ENCODE measurements at regions not wholly inside any gene's neighbourhood (a gene's known extent, or its start where the extent isn't known, plus 50 kb on each side); places are given as distances from the start of the nearest gene placed in this dataset.

DNA sequence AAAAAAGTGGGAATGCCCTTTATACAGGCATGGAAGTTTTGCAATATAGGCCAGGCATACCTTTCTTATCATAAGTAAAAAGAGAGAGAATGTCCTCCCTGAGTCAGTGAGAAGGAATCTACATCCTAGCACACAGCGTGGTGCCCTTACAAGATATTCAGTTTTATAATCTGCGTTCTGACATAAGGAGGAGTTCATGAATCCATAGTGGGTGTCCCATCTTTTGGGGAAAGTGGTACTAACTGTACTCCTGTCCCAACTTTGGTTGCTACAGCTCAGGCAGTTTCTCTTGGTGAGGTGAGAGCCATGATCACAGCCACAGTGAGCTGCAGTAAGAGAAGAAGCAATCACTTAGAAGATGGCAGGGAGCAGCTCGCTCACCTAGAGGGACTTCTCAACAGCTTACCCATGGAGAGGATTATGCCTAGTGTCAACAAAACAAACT, 332.9 kb downstream of the BCAT1 start:
- TF ChIP-seq SIN3A (IDR thresholded peaks at IDR 0.05; ENCODE audit: low read depth) (no peak), FOSL1 (IDR thresholded peaks at IDR 0.05; ENCODE audit: low read depth) (no peak), JUND (IDR thresholded peaks at IDR 0.05) (no peak), TCF7L2 (IDR thresholded peaks at IDR 0.05; ENCODE audit: borderline replicate concordance, extremely low read depth, insufficient read depth, insufficient read length) (no peak), ELF1 (IDR thresholded peaks at IDR 0.05; ENCODE audit: borderline replicate concordance, low read depth) (no peak), RAD21 (IDR thresholded peaks at IDR 0.05; ENCODE audit: low read depth) (no peak), SP1 (IDR thresholded peaks at IDR 0.05; ENCODE audit: low read depth) (no peak)
- TF ChIP-seq, protein P1, sequence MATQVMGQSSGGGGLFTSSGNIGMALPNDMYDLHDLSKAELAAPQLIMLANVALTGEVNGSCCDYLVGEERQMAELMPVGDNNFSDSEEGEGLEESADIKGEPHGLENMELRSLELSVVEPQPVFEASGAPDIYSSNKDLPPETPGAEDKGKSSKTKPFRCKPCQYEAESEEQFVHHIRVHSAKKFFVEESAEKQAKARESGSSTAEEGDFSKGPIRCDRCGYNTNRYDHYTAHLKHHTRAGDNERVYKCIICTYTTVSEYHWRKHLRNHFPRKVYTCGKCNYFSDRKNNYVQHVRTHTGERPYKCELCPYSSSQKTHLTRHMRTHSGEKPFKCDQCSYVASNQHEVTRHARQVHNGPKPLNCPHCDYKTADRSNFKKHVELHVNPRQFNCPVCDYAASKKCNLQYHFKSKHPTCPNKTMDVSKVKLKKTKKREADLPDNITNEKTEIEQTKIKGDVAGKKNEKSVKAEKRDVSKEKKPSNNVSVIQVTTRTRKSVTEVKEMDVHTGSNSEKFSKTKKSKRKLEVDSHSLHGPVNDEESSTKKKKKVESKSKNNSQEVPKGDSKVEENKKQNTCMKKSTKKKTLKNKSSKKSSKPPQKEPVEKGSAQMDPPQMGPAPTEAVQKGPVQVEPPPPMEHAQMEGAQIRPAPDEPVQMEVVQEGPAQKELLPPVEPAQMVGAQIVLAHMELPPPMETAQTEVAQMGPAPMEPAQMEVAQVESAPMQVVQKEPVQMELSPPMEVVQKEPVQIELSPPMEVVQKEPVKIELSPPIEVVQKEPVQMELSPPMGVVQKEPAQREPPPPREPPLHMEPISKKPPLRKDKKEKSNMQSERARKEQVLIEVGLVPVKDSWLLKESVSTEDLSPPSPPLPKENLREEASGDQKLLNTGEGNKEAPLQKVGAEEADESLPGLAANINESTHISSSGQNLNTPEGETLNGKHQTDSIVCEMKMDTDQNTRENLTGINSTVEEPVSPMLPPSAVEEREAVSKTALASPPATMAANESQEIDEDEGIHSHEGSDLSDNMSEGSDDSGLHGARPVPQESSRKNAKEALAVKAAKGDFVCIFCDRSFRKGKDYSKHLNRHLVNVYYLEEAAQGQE (IDR thresholded peaks at IDR 0.05; ENCODE audit: low read depth), result no peak
- TF ChIP-seq, protein P2, sequence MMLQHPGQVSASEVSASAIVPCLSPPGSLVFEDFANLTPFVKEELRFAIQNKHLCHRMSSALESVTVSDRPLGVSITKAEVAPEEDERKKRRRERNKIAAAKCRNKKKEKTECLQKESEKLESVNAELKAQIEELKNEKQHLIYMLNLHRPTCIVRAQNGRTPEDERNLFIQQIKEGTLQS (IDR thresholded peaks at IDR 0.05), result no peak
- Histone ChIP-seq H3K4me1 (ENCODE audit: control insufficient read depth in 1 of 2, insufficient read depth in 2 of 2, low read length in 2 of 2) (no peaks in the 10 kb centered on the region), H3K9me2 (ENCODE audit: insufficient read depth) (no peaks in the 10 kb centered on the region), H3K27ac (ENCODE audit: low read depth, low read length) (no peak overlapping the region), H3K9ac (ENCODE audit: low read length) (no peak overlapping the region), H4K20me1 (ENCODE audit: insufficient read depth) (no peaks in the 10 kb centered on the region), H3K4me2 (ENCODE audit: low read length) (no peak overlapping the region), H3K36me3 (ENCODE audit: control insufficient read depth in 1 of 2, insufficient read depth in 2 of 2, low read length in 2 of 2) (no peaks in the 10 kb centered on the region), H3K4me3 (replicated peaks in 1 of 2; ENCODE audit: low read depth in 1 of 2, low read length in 2 of 2) (no peak overlapping the region), H3K79me2 (ENCODE audit: insufficient read depth, low read length) (no peaks in the 10 kb centered on the region), H2AFZ (ENCODE audit: low read depth, low read length, poor library complexity, severe bottlenecking) (no peak overlapping the region), H3K9me3 (ENCODE audit: control insufficient read depth in 1 of 2, insufficient read depth in 1 of 2, low read depth in 1 of 2, low read length in 2 of 2) (peaks cover 5 to 28% of the 10 kb centered on the region in 2 experiments; a peak in 2 of 4 replicates), H3K27me3 (ENCODE audit: insufficient read depth, low read length) (no peaks in the 10 kb centered on the region)
- DNase-seq (ENCODE audit: low read depth, low spot score) (no peak), ATAC-seq (no peak)
- ChIA-PET RAD21 (ENCODE audit: low non-redundant PET in 1 of 2, low total read pairs in 2 of 2, uncharacterized antibody in 2 of 2, unreplicated experiment in 2 of 2) (no interaction called here), CTCF (no interaction called here), POLR2A (no interaction called here)
- intact Hi-C loops (cut with micrococcal nuclease), result no loop called here
- no TSS peak for BruUV-seq (replicated peaks)

Data from HCT116 (cell line).